H9 (cell line): ENCODE measurements at regions not wholly inside any gene's neighbourhood (a gene's known extent, or its start where the extent isn't known, plus 50 kb on each side); places are given as distances from the start of the nearest gene placed in this dataset.

Source experiments
- DNase-seq: peaks from one replicate; pipeline ENCODE4 v3.0.0-alpha.2; 2017
- H2AFZ ChIP-seq: one replicate; pipeline ENCODE4 v1.6.1; 2013; ENCODE audit warnings: mild to moderate bottlenecking, low read length, control low read depth, moderate library complexity
- H2AK5ac ChIP-seq: 2 replicates; pipeline ENCODE4 v1.6.1; 2013; ENCODE audit warnings: low read length, control low read depth, mixed read lengths; ENCODE audit not compliant: insufficient read length
- H2BK120ac ChIP-seq: one replicate; pipeline ENCODE4 v1.6.1; 2013; ENCODE audit warnings: low read depth, mild to moderate bottlenecking, low read length, control low read depth, inconsistent platforms; ENCODE audit not compliant: poor library complexity, severe bottlenecking
- H2BK12ac ChIP-seq: 2 replicates; pipeline ENCODE4 v1.6.1; 2013; ENCODE audit warnings: low read length, control low read depth, mixed read lengths, low read depth; ENCODE audit not compliant: insufficient read length
- H2BK15ac ChIP-seq: 2 replicates; pipeline ENCODE4 v1.6.1; 2013; ENCODE audit warnings: low read depth, low read length, control low read depth
- H2BK20ac ChIP-seq: one replicate; pipeline ENCODE4 v1.6.1; 2013; ENCODE audit warnings: low read depth, mild to moderate bottlenecking, low read length, control low read depth, inconsistent platforms; ENCODE audit not compliant: poor library complexity, severe bottlenecking
- H2BK5ac ChIP-seq: 2 replicates; pipeline ENCODE4 v1.6.1; 2013; ENCODE audit warnings: low read length, control low read depth, mixed read lengths; ENCODE audit not compliant: insufficient read length
- H3K14ac ChIP-seq: 2 replicates; pipeline ENCODE4 v1.6.1; 2013; ENCODE audit warnings: low read length, control low read depth; ENCODE audit not compliant: insufficient read depth
- H3K18ac ChIP-seq: 2 replicates; pipeline ENCODE4 v1.6.1; 2013; ENCODE audit warnings: low read depth, mild to moderate bottlenecking, mixed read lengths, low read length, control low read depth; ENCODE audit not compliant: insufficient read length
- H3K23ac ChIP-seq: 2 replicates; pipeline ENCODE4 v1.6.1; 2013; ENCODE audit warnings: low read length, control low read depth, mixed read lengths, low read depth; ENCODE audit not compliant: insufficient read length
- H3K23me2 ChIP-seq: 2 replicates; pipeline ENCODE4 v1.6.1; 2013; ENCODE audit warnings: low read depth, mild to moderate bottlenecking, mixed read lengths, low read length, control low read depth; ENCODE audit not compliant: insufficient read length, poor library complexity, severe bottlenecking
- H3K27ac ChIP-seq: 2 replicates; pipeline ENCODE4 v1.5.1; 2013; ENCODE audit warnings: low read length, control low read depth, mixed read lengths, low read depth; ENCODE audit not compliant: insufficient read length
- H3K27me3 ChIP-seq: 2 replicates; pipeline ENCODE4 v1.6.1; 2013; ENCODE audit warnings: low read length, control low read depth, inconsistent platforms; ENCODE audit not compliant: insufficient read depth
- H3K4ac ChIP-seq: 2 replicates; pipeline ENCODE4 v1.6.1; 2013; ENCODE audit warnings: low read depth, mild to moderate bottlenecking, control low read depth, inconsistent platforms, low read length, moderate library complexity
- H3K4me1 ChIP-seq: 2 replicates; pipeline ENCODE4 v1.6.1; 2013; ENCODE audit warnings: low read length, control low read depth, inconsistent platforms; ENCODE audit not compliant: insufficient read depth
- H3K4me2 ChIP-seq: 2 replicates; pipeline ENCODE4 v1.6.1; 2013; ENCODE audit warnings: low read length, control low read depth, mixed read lengths; ENCODE audit not compliant: insufficient read length, insufficient read depth
- H3K56ac ChIP-seq: 2 replicates; pipeline ENCODE4 v1.6.1; 2013; ENCODE audit warnings: low read depth, mild to moderate bottlenecking, mixed read lengths, low read length, control low read depth; ENCODE audit not compliant: insufficient read length
- H3K79me1 ChIP-seq: 2 replicates; pipeline ENCODE4 v1.6.1; 2013; ENCODE audit warnings: low read depth, mild to moderate bottlenecking, moderate library complexity, low read length, control low read depth, inconsistent platforms; ENCODE audit not compliant: insufficient read depth, poor library complexity, severe bottlenecking
- H3K79me2 ChIP-seq: 2 replicates; pipeline ENCODE4 v1.6.1; 2013; ENCODE audit warnings: low read length, control low read depth, inconsistent platforms; ENCODE audit not compliant: insufficient read depth
- H3K9ac ChIP-seq: 2 replicates; pipeline ENCODE4 v1.6.1; 2013; ENCODE audit warnings: low read length, control low read depth, mixed read lengths; ENCODE audit not compliant: insufficient read length; ENCODE audit errors: extremely low read depth
- H3K9me3 ChIP-seq: one replicate; pipeline ENCODE4 v1.6.1; 2013; ENCODE audit warnings: low read depth, low read length, inconsistent platforms; ENCODE audit not compliant: control insufficient read depth
- H3T11ph ChIP-seq: one replicate; pipeline ENCODE4 v1.6.1; 2013; ENCODE audit warnings: mild to moderate bottlenecking, low read length, control low read depth, inconsistent platforms
- H4K20me1 ChIP-seq: one replicate; pipeline ENCODE4 v1.6.1; 2013; ENCODE audit not compliant: control insufficient read depth, insufficient read length, insufficient read depth
- H4K5ac ChIP-seq: 2 replicates; pipeline ENCODE4 v1.6.1; 2013; ENCODE audit warnings: low read depth, mild to moderate bottlenecking, mixed read lengths, low read length, control low read depth; ENCODE audit not compliant: insufficient read length
- H4K8ac ChIP-seq: replicated peaks from 2 replicates; pipeline ENCODE4 v1.6.1; 2013; ENCODE audit warnings: low read length, control low read depth, mixed read lengths, low read depth; ENCODE audit not compliant: insufficient read length
- H4K91ac ChIP-seq: 2 replicates; pipeline ENCODE4 v1.6.1; 2013; ENCODE audit warnings: low read depth, mild to moderate bottlenecking, moderate library complexity, mixed read lengths, low read length, control low read depth; ENCODE audit not compliant: insufficient read length
- H3K27ac Mint-ChIP-seq, 3 experiments: 2 replicates in 2 of 3; 3 replicates in 1 of 3; pipeline ENCODE4 v1.8.0; 2020 to 2021; ENCODE audit warnings: mixed read lengths in 3 of 3, mild to moderate bottlenecking in 1 of 3, moderate library complexity in 1 of 3
- H3K27me3 Mint-ChIP-seq: 2 replicates; pipeline ENCODE4 v1.8.0; 2021; ENCODE audit warnings: low read depth, mild to moderate bottlenecking, moderate library complexity, mixed read lengths
- H3K36me3 Mint-ChIP-seq, 3 experiments: 2 replicates in 2 of 3; 3 replicates in 1 of 3; pipeline ENCODE4 v1.8.0; 2020 to 2021; ENCODE audit warnings: low read depth in 3 of 3, mixed read lengths in 3 of 3; ENCODE audit not compliant: insufficient read depth in 1 of 3
- H3K4me1 Mint-ChIP-seq, 2 experiments: 2 replicates each; pipeline ENCODE4 v1.8.0; 2020; ENCODE audit warnings: mixed read lengths in 2 of 2
- H3K4me3 Mint-ChIP-seq, 2 experiments: 2 replicates in 1 of 2; 3 replicates in 1 of 2; pipeline ENCODE4 v1.8.0; 2020 to 2021; ENCODE audit warnings: mild to moderate bottlenecking in 2 of 2, mixed read lengths in 2 of 2, moderate library complexity in 1 of 2
- H3K9me3 Mint-ChIP-seq, 2 experiments: 2 replicates in 1 of 2; 3 replicates in 1 of 2; pipeline ENCODE4 v1.8.0; 2020; ENCODE audit warnings: mild to moderate bottlenecking in 2 of 2, mixed read lengths in 2 of 2, moderate library complexity in 1 of 2
- CTCF ChIP-seq: fragments of 200-600 bp; sonication (generic); conservative IDR thresholded peaks from 3 replicates; pipeline ENCODE4 v1.8.0; 2021; ENCODE audit warnings: antibody characterized with exemption, mild to moderate bottlenecking
- WGBS: extraction: QIAGEN DNeasy Blood & Tissue Kit; methylation state at CpG from one replicate; pipeline ENCODE4 v1.1.7; 2013; ENCODE audit warnings: missing lambda C conversion rate, low lambda C conversion rate, mixed read lengths; ENCODE audit not compliant: insufficient read length; ENCODE audit errors: extremely low coverage; 5-methylcytosine and 5-hydroxymethylcytosine counted together

- no peaks in the 10 kb centered on the region for H3K79me2 ChIP-seq
- H3K4ac ChIP-seq: no peak overlapping the region
- H3K9ac ChIP-seq: no peak overlapping the region
- no peak overlapping the region for H2BK5ac ChIP-seq
- H3K18ac ChIP-seq: no peak overlapping the region
- H3K4me1 Mint-ChIP-seq: peaks cover 0 to 6% of the 10 kb centered on the region in 2 experiments; a peak in 2 of 4 replicates
- H2AFZ ChIP-seq: no peak overlapping the region
- H4K5ac ChIP-seq: no peak overlapping the region
- no peak overlapping the region for H2BK12ac ChIP-seq
- H3T11ph ChIP-seq: no peak overlapping the region
- H2BK20ac ChIP-seq: no peak overlapping the region
- no peaks in the 10 kb centered on the region for H3K9me3 Mint-ChIP-seq
- no peak overlapping the region for H4K8ac ChIP-seq
- H3K27me3 ChIP-seq: no peaks in the 10 kb centered on the region
- H3K27ac ChIP-seq: no peak overlapping the region
- WGBS: no CpG with 5 or more reads among the region's 1 CpG
- H3K36me3 Mint-ChIP-seq: no peaks in the 10 kb centered on the region; a peak in 1 of 7 replicates
- no peak overlapping the region for H3K4me2 ChIP-seq
- no peaks in the 10 kb centered on the region for H3K79me1 ChIP-seq
- no peak overlapping the region for H2BK120ac ChIP-seq
- no peaks in the 10 kb centered on the region for H3K27me3 Mint-ChIP-seq
- no peak overlapping the region for H3K27ac Mint-ChIP-seq
- H4K20me1 ChIP-seq: no peaks in the 10 kb centered on the region
- H2AK5ac ChIP-seq: no peak overlapping the region
- H3K4me1 ChIP-seq: no peaks in the 10 kb centered on the region
- no peak overlapping the region for H2BK15ac ChIP-seq
- no peak overlapping the region for H3K4me3 Mint-ChIP-seq
- no peak overlapping the region for H3K14ac ChIP-seq
- DNase-seq: no peak
- H4K91ac ChIP-seq: no peak overlapping the region
- H3K9me3 ChIP-seq: no peaks in the 10 kb centered on the region
- no peak for TF ChIP-seq CTCF
- no peak overlapping the region for H3K56ac ChIP-seq
- no peaks in the 10 kb centered on the region for H3K23me2 ChIP-seq
- no peak overlapping the region for H3K23ac ChIP-seq
Observed at GRCh38 chr4:171239196-171239595, 574.0 kb upstream of the GALNTL6 start.
